ENCODE measurements at regions not wholly inside any gene's neighbourhood (a gene's known extent, or its start where the extent isn't known, plus 50 kb on each side); places are given as distances from the start of the nearest gene placed in this dataset.
A peak's percentile ranks its signal among the peaks of the same experiment; 100 is the strongest.

- Histone ChIP-seq H3F3A (ENCODE audit: control insufficient read depth, insufficient read depth) (no peaks in the 10 kb centered on the region), H3K36me3 (ENCODE audit: control insufficient read depth, low read length) (no peaks in the 10 kb centered on the region), H3K9me2 (replicated peaks; ENCODE audit: control insufficient read depth, low read length) (no peaks in the 10 kb centered on the region), H3K4me2 (ENCODE audit: low read length) (no peak overlapping the region), H3K4me1 (ENCODE audit: control insufficient read depth, low read length) (peaks cover 32% of the 10 kb centered on the region), H3K27me3 (ENCODE audit: control insufficient read depth, low read length) (peaks cover 25% of the 10 kb centered on the region), H3K79me2 (ENCODE audit: control insufficient read depth, low read length) (no peaks in the 10 kb centered on the region), H3K4me3 (ENCODE audit: low read length) (no peak overlapping the region), H3K27ac (ENCODE audit: low read depth, low read length) (no peak overlapping the region), H3K9me3 (ENCODE audit: control insufficient read depth, insufficient read depth, low read length) (no peaks in the 10 kb centered on the region), H4K20me1 (ENCODE audit: control insufficient read depth, insufficient read depth, low read depth, low read length) (peaks cover 1% of the 10 kb centered on the region; the same call in 1 of the 2 replicates)
- TF ChIP-seq, protein P1, sequence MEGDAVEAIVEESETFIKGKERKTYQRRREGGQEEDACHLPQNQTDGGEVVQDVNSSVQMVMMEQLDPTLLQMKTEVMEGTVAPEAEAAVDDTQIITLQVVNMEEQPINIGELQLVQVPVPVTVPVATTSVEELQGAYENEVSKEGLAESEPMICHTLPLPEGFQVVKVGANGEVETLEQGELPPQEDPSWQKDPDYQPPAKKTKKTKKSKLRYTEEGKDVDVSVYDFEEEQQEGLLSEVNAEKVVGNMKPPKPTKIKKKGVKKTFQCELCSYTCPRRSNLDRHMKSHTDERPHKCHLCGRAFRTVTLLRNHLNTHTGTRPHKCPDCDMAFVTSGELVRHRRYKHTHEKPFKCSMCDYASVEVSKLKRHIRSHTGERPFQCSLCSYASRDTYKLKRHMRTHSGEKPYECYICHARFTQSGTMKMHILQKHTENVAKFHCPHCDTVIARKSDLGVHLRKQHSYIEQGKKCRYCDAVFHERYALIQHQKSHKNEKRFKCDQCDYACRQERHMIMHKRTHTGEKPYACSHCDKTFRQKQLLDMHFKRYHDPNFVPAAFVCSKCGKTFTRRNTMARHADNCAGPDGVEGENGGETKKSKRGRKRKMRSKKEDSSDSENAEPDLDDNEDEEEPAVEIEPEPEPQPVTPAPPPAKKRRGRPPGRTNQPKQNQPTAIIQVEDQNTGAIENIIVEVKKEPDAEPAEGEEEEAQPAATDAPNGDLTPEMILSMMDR (IDR thresholded peaks at IDR 0.05; ENCODE audit: low read depth, low read length, poor library complexity, severe bottlenecking): no peak
- TF ChIP-seq EZH2phosphoT487 (IDR thresholded peaks at IDR 0.05; ENCODE audit: borderline replicate concordance, low read length): no peak
These were observed 55.6 kb downstream of the UTRN start for GRCh38 chr6:144340541-144341371.

DNA sequence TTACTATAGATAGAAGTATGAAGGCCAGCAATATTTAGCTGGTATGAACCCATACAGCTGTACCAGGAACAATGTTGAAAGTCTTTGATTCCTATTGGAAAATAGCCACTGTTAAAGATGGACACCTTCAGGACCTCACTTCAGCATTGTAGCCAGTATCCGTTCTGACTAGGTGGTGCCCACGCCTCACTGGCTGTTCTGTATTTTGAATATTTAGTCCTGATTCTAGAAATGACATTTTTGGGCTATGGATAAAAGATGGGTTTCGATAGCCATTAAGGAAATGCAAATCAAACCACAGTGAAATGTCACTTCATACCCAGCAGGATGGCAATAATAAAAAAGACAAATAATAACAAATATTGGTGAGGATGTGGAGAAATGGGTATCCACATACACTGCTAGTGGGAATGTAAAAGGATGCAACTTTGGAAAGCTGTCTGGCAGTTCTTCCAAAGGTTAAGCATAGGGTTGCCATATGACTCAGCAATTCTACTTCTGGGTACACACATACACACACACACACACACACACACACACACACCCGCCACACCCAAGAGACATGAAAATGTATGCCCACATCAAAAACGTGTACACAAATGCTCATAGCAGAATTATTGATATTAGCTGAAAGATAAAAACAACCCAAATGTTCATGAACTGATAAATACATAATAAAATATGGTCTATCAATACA, 56.8 kb downstream of the UTRN start:
- no peaks in the 10 kb centered on the region for H3K9me2 ChIP-seq (replicated peaks; ENCODE audit: control insufficient read depth, low read length)
- no peak overlapping the region for H3K27ac ChIP-seq (ENCODE audit: low read depth, low read length)
- H3K9me3 ChIP-seq (ENCODE audit: control insufficient read depth, insufficient read depth, low read length): no peaks in the 10 kb centered on the region
- no peak overlapping the region for H3K4me2 ChIP-seq (ENCODE audit: low read length)
- no peak overlapping the region for H3K4me3 ChIP-seq (ENCODE audit: low read length)
- H3K36me3 ChIP-seq (ENCODE audit: control insufficient read depth, low read length): no peaks in the 10 kb centered on the region
- no peaks in the 10 kb centered on the region for H3K79me2 ChIP-seq (ENCODE audit: control insufficient read depth, low read length)
- no peaks in the 10 kb centered on the region for H4K20me1 ChIP-seq (ENCODE audit: control insufficient read depth, insufficient read depth, low read depth, low read length)
- TF ChIP-seq, protein P1 (IDR thresholded peaks at IDR 0.05; ENCODE audit: low read depth, low read length, poor library complexity, severe bottlenecking): no peak
- no peak for TF ChIP-seq EZH2phosphoT487 (IDR thresholded peaks at IDR 0.05; ENCODE audit: borderline replicate concordance, low read length)
- H3K4me1 ChIP-seq (ENCODE audit: control insufficient read depth, low read length): peaks cover 26% of the 10 kb centered on the region
- H3F3A ChIP-seq (ENCODE audit: control insufficient read depth, insufficient read depth): no peaks in the 10 kb centered on the region
- peaks cover 16% of the 10 kb centered on the region for H3K27me3 ChIP-seq (ENCODE audit: control insufficient read depth, low read length)

- peak overlapping the region; percentile 35 for H3K4me3 ChIP-seq (ENCODE audit: low read length)
These were observed 58.7 kb downstream of the UTRN start for GRCh38 chr6:144343701-144344428.

More at GRCh38 chr6:144343701-144344428, 58.7 kb downstream of the UTRN start:
- TF ChIP-seq, protein P1 (IDR thresholded peaks at IDR 0.05; ENCODE audit: low read depth, low read length, poor library complexity, severe bottlenecking): no peak
- TF ChIP-seq EZH2phosphoT487 (IDR thresholded peaks at IDR 0.05; ENCODE audit: borderline replicate concordance, low read length): no peak
- Histone ChIP-seq H3F3A (ENCODE audit: control insufficient read depth, insufficient read depth) (no peaks in the 10 kb centered on the region), H3K79me2 (ENCODE audit: control insufficient read depth, low read length) (no peaks in the 10 kb centered on the region), H3K27ac (ENCODE audit: low read depth, low read length) (no peak overlapping the region), H3K27me3 (ENCODE audit: control insufficient read depth, low read length) (peaks cover 4% of the 10 kb centered on the region; the same call in 1 of the 2 replicates), H3K4me1 (ENCODE audit: control insufficient read depth, low read length) (peaks cover 25% of the 10 kb centered on the region), H3K9me2 (replicated peaks; ENCODE audit: control insufficient read depth, low read length) (no peaks in the 10 kb centered on the region), H3K9me3 (ENCODE audit: control insufficient read depth, insufficient read depth, low read length) (no peaks in the 10 kb centered on the region), H3K36me3 (ENCODE audit: control insufficient read depth, low read length) (no peaks in the 10 kb centered on the region), H4K20me1 (ENCODE audit: control insufficient read depth, insufficient read depth, low read depth, low read length) (no peaks in the 10 kb centered on the region), H3K4me2 (ENCODE audit: low read length) (peak overlapping the region; percentile 54)
